ENCODE measurements at regions not wholly inside any gene's neighbourhood (a gene's known extent, or its start where the extent isn't known, plus 50 kb on each side); places are given as distances from the start of the nearest gene placed in this dataset.

DNA sequence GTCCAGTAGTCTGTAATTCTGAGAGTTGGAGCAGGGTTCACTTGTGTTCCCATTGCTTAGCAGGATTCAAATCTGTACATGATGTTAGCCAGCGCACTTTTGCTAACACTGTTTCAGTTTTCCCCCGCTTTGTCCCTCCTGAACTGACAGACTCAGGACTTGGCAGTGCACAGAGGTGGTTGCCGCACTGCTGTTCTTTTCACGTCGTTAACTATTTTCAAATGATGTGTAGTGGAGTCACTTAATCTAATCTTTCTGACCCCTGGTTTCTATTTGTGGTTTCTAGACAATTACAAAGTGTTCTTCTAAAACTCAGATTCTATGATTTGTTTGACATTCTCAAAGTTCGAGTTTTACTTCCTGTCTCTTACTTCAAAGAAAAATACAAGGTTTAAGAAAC is 234.5 kb downstream of the RBM43 start:
- TF ChIP-seq, protein P1, sequence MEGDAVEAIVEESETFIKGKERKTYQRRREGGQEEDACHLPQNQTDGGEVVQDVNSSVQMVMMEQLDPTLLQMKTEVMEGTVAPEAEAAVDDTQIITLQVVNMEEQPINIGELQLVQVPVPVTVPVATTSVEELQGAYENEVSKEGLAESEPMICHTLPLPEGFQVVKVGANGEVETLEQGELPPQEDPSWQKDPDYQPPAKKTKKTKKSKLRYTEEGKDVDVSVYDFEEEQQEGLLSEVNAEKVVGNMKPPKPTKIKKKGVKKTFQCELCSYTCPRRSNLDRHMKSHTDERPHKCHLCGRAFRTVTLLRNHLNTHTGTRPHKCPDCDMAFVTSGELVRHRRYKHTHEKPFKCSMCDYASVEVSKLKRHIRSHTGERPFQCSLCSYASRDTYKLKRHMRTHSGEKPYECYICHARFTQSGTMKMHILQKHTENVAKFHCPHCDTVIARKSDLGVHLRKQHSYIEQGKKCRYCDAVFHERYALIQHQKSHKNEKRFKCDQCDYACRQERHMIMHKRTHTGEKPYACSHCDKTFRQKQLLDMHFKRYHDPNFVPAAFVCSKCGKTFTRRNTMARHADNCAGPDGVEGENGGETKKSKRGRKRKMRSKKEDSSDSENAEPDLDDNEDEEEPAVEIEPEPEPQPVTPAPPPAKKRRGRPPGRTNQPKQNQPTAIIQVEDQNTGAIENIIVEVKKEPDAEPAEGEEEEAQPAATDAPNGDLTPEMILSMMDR (IDR thresholded peaks at IDR 0.05; ENCODE audit: extremely low read depth in 1 of 2, insufficient read depth in 1 of 2, low read depth in 1 of 2, low read length in 2 of 2) = no peak
- TF ChIP-seq EZH2 (IDR thresholded peaks at IDR 0.05; ENCODE audit: borderline replicate concordance, low read depth, low read length, severe bottlenecking) = no peak

All from endothelial cell of umbilical vein (primary cell).